ENCODE measurements at regions not wholly inside any gene's neighbourhood (a gene's known extent, or its start where the extent isn't known, plus 50 kb on each side); places are given as distances from the start of the nearest gene placed in this dataset.

- no peak for DNase-seq
Measured at GRCh38 chr3:187975561-187976364, 178.2 kb upstream of the LPP start.

- no peak for DNase-seq
Measured at GRCh38 chr3:187976365-187976900, 177.5 kb upstream of the LPP start.

GRCh38 chr3:187977659-187978058, 176.3 kb upstream of the LPP start:
- no peak for DNase-seq

GRCh38 chr3:187978433-187979011, 175.4 kb upstream of the LPP start:
- DNase-seq = no peak

GRCh38 chr3:187979564-187979963, 174.4 kb upstream of the LPP start:
- no peak for DNase-seq

GRCh38 chr3:187980861-187981260, 173.1 kb upstream of the LPP start:
- DNase-seq = no peak

GRCh38 chr3:187982142-187982541, 171.8 kb upstream of the LPP start:
- no peak for DNase-seq

- DNase-seq = no peak
Measured at GRCh38 chr3:187983484-187984124, 170.4 kb upstream of the LPP start.

- no peak for DNase-seq
Measured at GRCh38 chr3:187985647-187986046, 168.3 kb upstream of the LPP start.

GRCh38 chr3:187986514-187986934, 167.4 kb upstream of the LPP start:
- no peak for DNase-seq

- no peak for DNase-seq
Measured at GRCh38 chr3:187987187-187987586, 166.8 kb upstream of the LPP start.

GRCh38 chr3:187987924-187988323, 166.0 kb upstream of the LPP start:
- DNase-seq = no peak

- DNase-seq = no peak
Measured at GRCh38 chr3:187989575-187990153, 164.3 kb upstream of the LPP start.

GRCh38 chr3:187992609-187993008, 161.3 kb upstream of the LPP start:
- DNase-seq = no peak

- DNase-seq = no peak
Measured at GRCh38 chr3:187994221-187995042, 159.5 kb upstream of the LPP start.

- DNase-seq = no peak
Measured at GRCh38 chr3:187995043-187995400, 158.9 kb upstream of the LPP start.

- DNase-seq = no peak
Measured at GRCh38 chr3:187995667-187996066, 158.3 kb upstream of the LPP start.

- no peak for DNase-seq
Measured at GRCh38 chr3:187996609-187997008, 157.3 kb upstream of the LPP start.

- DNase-seq = no peak
Measured at GRCh38 chr3:187997490-187997889, 156.5 kb upstream of the LPP start.

- no peak for DNase-seq
Measured at GRCh38 chr3:187997946-187998561, 155.9 kb upstream of the LPP start.

GRCh38 chr3:187998611-187999010, 155.3 kb upstream of the LPP start:
- DNase-seq = no peak

GRCh38 chr3:187999821-188000220, 154.1 kb upstream of the LPP start:
- no peak for DNase-seq
